Tibial artery (tissue), 4 donors: ENCODE measurements at regions not wholly inside any gene's neighbourhood (a gene's known extent, or its start where the extent isn't known, plus 50 kb on each side); places are given as distances from the start of the nearest gene placed in this dataset.
"Not testable (repeated sequence)": the region's sequence is repeated elsewhere in the genome, so short reads cannot be mapped to it uniquely, and the experiment has no call there.

ENCODE experiments used
- DNase-seq, 2 donors: peaks; one replicate each; pipeline ENCODE4 v3.0.0-alpha.2; 2019
- H3K27ac ChIP-seq, 2 donors: fragments of 200-600 bp; sonication (generic) in 1 of 2; 1 replicate in 1 of 2; 2 replicates in 1 of 2; pipeline ENCODE4 v1.5.1; 2018 to 2019; ENCODE audit warnings: mild to moderate bottlenecking in 1 of 2
- H3K27me3 ChIP-seq, 2 donors: fragments of 200-600 bp; sonication (generic) in 1 of 2; one replicate each; pipeline versions ENCODE4 v1.5.1 to v1.6.0; 2016 to 2019
- H3K36me3 ChIP-seq, 3 donors: fragments of 200-600 bp; sonication (generic) in 2 of 3; one replicate each; pipeline ENCODE4 v1.5.1; 2016 to 2019; ENCODE audit warnings: mild to moderate bottlenecking in 2 of 3
- H3K4me1 ChIP-seq, 4 donors: fragments of 200-600 bp; sonication (generic) in 2 of 4; 1 replicate in 3 of 4; 2 replicates in 1 of 4; pipeline ENCODE4 v1.5.1; 2016 to 2019
- H3K4me3 ChIP-seq, 2 donors: fragments of 200-600 bp; sonication (generic) in 1 of 2; 1 replicate in 1 of 2; 2 replicates in 1 of 2; pipeline ENCODE4 v1.5.1; 2018 to 2019; ENCODE audit warnings: mild to moderate bottlenecking in 2 of 2
- H3K9me3 ChIP-seq, 3 donors: fragments of 200-600 bp; sonication (generic) in 1 of 3; one replicate each; pipeline ENCODE4 v1.5.1; 2016 to 2019
- CTCF ChIP-seq, 2 experiments: fragments of 200-600 bp in 1 of 2; fragments of 450-650 bp in 1 of 2; IDR thresholded peaks; one replicate each; pipeline ENCODE4 v1.5.1; 2017 to 2019; ENCODE audit warnings: antibody characterized with exemption in 2 of 2, mild to moderate bottlenecking in 1 of 2, moderate library complexity in 1 of 2
- intact Hi-C: fragments of 100-400 bp; cut with DNase I; formaldehyde crosslinking; loops from one replicate; pipeline ENCODE4 v1.15.0; 2023; ENCODE audit warnings: low total_unique reads

- TF ChIP-seq CTCF (IDR thresholded peaks at IDR 0.05), result no peak
- intact Hi-C loops, result no loop called here
- Histone ChIP-seq H3K4me3 (no peak overlapping the region), H3K4me1 (no peaks in the 10 kb centered on the region), H3K9me3 (no peaks in the 10 kb centered on the region), H3K27ac (no peak overlapping the region), H3K27me3 (no peaks in the 10 kb centered on the region), H3K36me3 (no peaks in the 10 kb centered on the region)
- DNase-seq, result no peak
Observed at GRCh38 chr6:122877302-122877701, 88.2 kb downstream of the SMPDL3A start.

DNA sequence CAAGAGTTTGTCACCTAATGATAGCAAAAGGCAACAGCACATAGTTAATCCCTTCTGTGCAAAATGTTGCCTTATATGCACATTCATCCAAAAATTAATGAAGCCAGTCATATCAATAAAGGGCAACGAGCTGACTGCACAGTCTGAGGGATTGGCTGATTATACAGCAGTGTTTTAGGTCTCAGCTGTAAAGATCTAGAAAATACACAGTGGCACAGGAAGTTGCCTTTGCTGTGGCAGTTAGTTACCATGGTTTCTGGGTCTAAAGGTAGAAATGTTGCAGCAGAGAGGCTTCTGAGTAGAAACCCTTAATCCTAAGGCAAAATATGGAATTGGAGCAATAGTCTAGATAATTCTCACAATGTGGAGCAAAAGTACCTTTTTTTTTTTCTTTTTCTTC is 89.7 kb downstream of the SMPDL3A start:
- no peak for DNase-seq
- no peaks in the 10 kb centered on the region for H3K4me1 ChIP-seq
- H3K27ac ChIP-seq, result no peak overlapping the region
- H3K9me3 ChIP-seq, result no peaks in the 10 kb centered on the region
- no peaks in the 10 kb centered on the region for H3K27me3 ChIP-seq
- intact Hi-C loops, result no loop called here
- TF ChIP-seq CTCF (IDR thresholded peaks at IDR 0.05), result no peak
- no peak overlapping the region for H3K4me3 ChIP-seq
- no peaks in the 10 kb centered on the region for H3K36me3 ChIP-seq

GRCh38 chr6:122886481-122886880 is 97.4 kb downstream of the SMPDL3A start:
- TF ChIP-seq CTCF (IDR thresholded peaks at IDR 0.05), result no peak
- Histone ChIP-seq H3K27me3 (no peaks in the 10 kb centered on the region), H3K4me3 (no peak overlapping the region), H3K27ac (no peak overlapping the region), H3K9me3 (no peaks in the 10 kb centered on the region), H3K36me3 (no peaks in the 10 kb centered on the region), H3K4me1 (no peaks in the 10 kb centered on the region)
- no peak for DNase-seq
- intact Hi-C loops, result no loop called here

DNA sequence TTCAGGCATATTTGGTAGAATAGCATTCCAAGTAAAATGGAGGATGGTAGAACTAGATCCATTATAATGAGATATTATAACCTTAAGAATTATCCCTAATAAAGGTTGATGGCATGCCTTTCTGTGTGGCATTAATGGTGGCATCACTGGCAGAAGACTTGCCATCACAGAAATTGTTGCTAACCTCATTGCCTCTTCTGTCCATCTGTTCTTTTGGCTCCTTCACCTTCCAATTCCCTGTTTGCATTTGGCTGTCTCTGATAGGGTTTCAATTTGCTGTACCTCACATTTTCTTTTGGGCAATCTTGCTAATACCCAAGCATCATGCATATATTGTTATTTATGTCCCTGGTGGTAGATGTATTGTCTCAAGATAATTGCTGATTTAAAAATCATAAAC is 98.9 kb downstream of the SMPDL3A start:
- H3K4me3 ChIP-seq, result no peak overlapping the region
- DNase-seq, result no peak
- H3K36me3 ChIP-seq, result no peaks in the 10 kb centered on the region
- no peak for TF ChIP-seq CTCF (IDR thresholded peaks at IDR 0.05)
- no peaks in the 10 kb centered on the region for H3K4me1 ChIP-seq
- no peaks in the 10 kb centered on the region for H3K9me3 ChIP-seq
- intact Hi-C loops, result no loop called here
- no peaks in the 10 kb centered on the region for H3K27me3 ChIP-seq
- no peak overlapping the region for H3K27ac ChIP-seq

- H3K4me1 ChIP-seq, intact Hi-C loops, DNase-seq, H3K36me3 ChIP-seq, H3K4me3 ChIP-seq, H3K27me3 ChIP-seq, H3K27ac ChIP-seq, H3K9me3 ChIP-seq: not testable (repeated sequence)
Observed at GRCh38 chr6:122888680-122889079, 99.6 kb downstream of the SMPDL3A start.

DNA sequence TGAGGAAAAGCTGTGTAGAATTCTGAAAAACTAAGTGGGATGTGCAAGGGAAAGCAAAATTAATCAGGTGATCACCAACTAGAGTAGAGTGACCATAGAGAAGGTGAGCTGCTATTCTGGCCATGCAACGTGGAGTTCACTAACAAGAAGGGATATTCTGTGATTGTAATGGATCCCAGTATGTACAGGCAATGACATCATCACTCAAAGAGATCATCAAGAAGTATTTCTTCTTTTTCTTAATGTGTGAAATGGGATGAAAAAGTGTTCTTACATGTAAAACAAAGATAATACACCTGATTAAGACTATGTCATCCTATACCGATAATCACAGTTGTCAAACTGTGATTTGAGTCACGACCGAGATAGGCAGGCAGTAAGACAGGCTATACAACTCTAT is 101.2 kb downstream of the SMPDL3A start:
- no peaks in the 10 kb centered on the region for H3K9me3 ChIP-seq
- TF ChIP-seq CTCF (IDR thresholded peaks at IDR 0.05), result no peak
- intact Hi-C loops, result no loop called here
- H3K27ac ChIP-seq, result no peak overlapping the region
- no peak for DNase-seq
- no peak overlapping the region for H3K4me3 ChIP-seq
- H3K36me3 ChIP-seq, result no peaks in the 10 kb centered on the region
- no peaks in the 10 kb centered on the region for H3K27me3 ChIP-seq
- no peaks in the 10 kb centered on the region for H3K4me1 ChIP-seq
